ENCODE measurements at regions not wholly inside any gene's neighbourhood (a gene's known extent, or its start where the extent isn't known, plus 50 kb on each side); places are given as distances from the start of the nearest gene placed in this dataset.
"Not testable (repeated sequence)": the region's sequence is repeated elsewhere in the genome, so short reads cannot be mapped to it uniquely, and the experiment has no call there.

- Histone ChIP-seq H3K4me3 (ENCODE audit: low read depth, low read length) (no peak overlapping the region), H3K4me1 (ENCODE audit: control insufficient read depth, insufficient read depth, low read length, unreplicated experiment) (peaks cover 11% of the 10 kb centered on the region), H3K27ac (ENCODE audit: low read depth, low read length) (no peak overlapping the region), H3K79me2 (ENCODE audit: control insufficient read depth, insufficient read depth, low read length, unreplicated experiment) (no peaks in the 10 kb centered on the region), H3K27me3 (ENCODE audit: insufficient read depth, low read length) (peaks cover 40% of the 10 kb centered on the region), H2AFZ (ENCODE audit: low read length, unreplicated experiment) (no peak overlapping the region), H3K36me3 (ENCODE audit: insufficient read depth, low read length) (no peaks in the 10 kb centered on the region)
These were observed 99.5 kb upstream of the SIRPG start for GRCh38 chr20:1757072-1757471.

DNA sequence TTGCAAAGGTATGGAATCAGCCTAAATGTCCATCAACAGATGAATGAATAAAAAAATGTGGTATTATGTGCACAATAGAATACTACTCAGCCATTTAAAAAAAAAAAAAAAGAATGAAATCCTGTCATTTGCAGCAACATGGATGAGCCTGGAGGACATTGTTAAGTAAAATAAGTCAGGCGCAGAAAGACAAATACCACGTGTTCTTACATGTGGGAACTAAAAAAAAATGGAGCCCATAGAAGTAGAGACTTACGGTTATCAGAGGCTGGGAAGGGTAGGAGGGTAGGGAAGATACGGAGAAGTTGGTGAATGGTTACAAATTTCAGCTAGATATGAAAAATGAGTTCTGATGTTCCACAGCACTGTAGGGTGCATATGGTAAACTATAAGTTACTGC is 97.2 kb upstream of the SIRPG start:
- no peaks in the 10 kb centered on the region for H3K4me1 ChIP-seq (ENCODE audit: control insufficient read depth, insufficient read depth, low read length, unreplicated experiment)
- H2AFZ ChIP-seq (ENCODE audit: low read length, unreplicated experiment), result no peak overlapping the region
- no peaks in the 10 kb centered on the region for H3K79me2 ChIP-seq (ENCODE audit: control insufficient read depth, insufficient read depth, low read length, unreplicated experiment)
- no peaks in the 10 kb centered on the region for H3K36me3 ChIP-seq (ENCODE audit: insufficient read depth, low read length)
- no peak overlapping the region for H3K4me3 ChIP-seq (ENCODE audit: low read depth, low read length)
- peaks cover 60% of the 10 kb centered on the region for H3K27me3 ChIP-seq (ENCODE audit: insufficient read depth, low read length)
- no peak overlapping the region for H3K27ac ChIP-seq (ENCODE audit: low read depth, low read length)

DNA sequence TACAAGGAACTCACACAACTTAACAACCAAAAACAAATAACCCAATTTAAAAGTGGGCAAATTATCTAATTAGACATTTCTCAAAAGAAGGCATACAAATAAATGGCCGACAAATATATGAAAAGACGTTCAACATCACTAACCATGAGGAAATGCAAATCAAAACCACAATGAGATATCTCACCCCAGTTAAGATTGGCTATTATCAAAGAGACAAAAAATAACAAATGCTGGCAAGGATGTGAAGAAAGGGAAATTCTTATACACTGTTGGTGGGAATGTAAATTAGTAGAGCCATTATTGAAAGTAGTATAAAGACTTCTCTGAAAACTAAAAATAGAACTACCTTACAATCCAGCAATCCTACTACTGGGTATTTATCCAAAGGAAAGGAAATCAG is 96.7 kb upstream of the SIRPG start:
- no peak overlapping the region for H3K27ac ChIP-seq (ENCODE audit: low read depth, low read length)
- no peaks in the 10 kb centered on the region for H3K36me3 ChIP-seq (ENCODE audit: insufficient read depth, low read length)
- H3K79me2 ChIP-seq (ENCODE audit: control insufficient read depth, insufficient read depth, low read length, unreplicated experiment), result no peaks in the 10 kb centered on the region

GRCh38 chr20:1752045-1752444 is 94.5 kb upstream of the SIRPG start:
- Histone ChIP-seq H2AFZ (ENCODE audit: low read length, unreplicated experiment) (no peak overlapping the region), H3K27ac (ENCODE audit: low read depth, low read length) (no peak overlapping the region), H3K4me3 (ENCODE audit: low read depth, low read length) (no peak overlapping the region), H3K36me3 (ENCODE audit: insufficient read depth, low read length) (no peaks in the 10 kb centered on the region), H3K4me1 (ENCODE audit: control insufficient read depth, insufficient read depth, low read length, unreplicated experiment) (no peaks in the 10 kb centered on the region), H3K27me3 (ENCODE audit: insufficient read depth, low read length) (peaks cover 86% of the 10 kb centered on the region), H3K79me2 (ENCODE audit: control insufficient read depth, insufficient read depth, low read length, unreplicated experiment) (no peaks in the 10 kb centered on the region)

More for the DNA sequence above, 96.7 kb upstream of the SIRPG start:
- H3K4me3 ChIP-seq (ENCODE audit: low read depth, low read length), result no peak overlapping the region
- H3K27me3 ChIP-seq (ENCODE audit: insufficient read depth, low read length), result peaks cover 64% of the 10 kb centered on the region
- H3K4me1 ChIP-seq (ENCODE audit: control insufficient read depth, insufficient read depth, low read length, unreplicated experiment), result no peaks in the 10 kb centered on the region
- no peak overlapping the region for H2AFZ ChIP-seq (ENCODE audit: low read length, unreplicated experiment)

- Histone ChIP-seq H3K4me1 (ENCODE audit: control insufficient read depth, insufficient read depth, low read length, unreplicated experiment) (no peaks in the 10 kb centered on the region), H3K79me2 (ENCODE audit: control insufficient read depth, insufficient read depth, low read length, unreplicated experiment) (no peaks in the 10 kb centered on the region), H3K36me3 (ENCODE audit: insufficient read depth, low read length) (no peaks in the 10 kb centered on the region), H3K27ac (ENCODE audit: low read depth, low read length) (no peak overlapping the region), H3K4me3 (ENCODE audit: low read depth, low read length) (no peak overlapping the region), H2AFZ (ENCODE audit: low read length, unreplicated experiment) (no peak overlapping the region), H3K27me3 (ENCODE audit: insufficient read depth, low read length) (peaks cover 70% of the 10 kb centered on the region)
These were observed 91.2 kb upstream of the SIRPG start for GRCh38 chr20:1748777-1749176.

DNA sequence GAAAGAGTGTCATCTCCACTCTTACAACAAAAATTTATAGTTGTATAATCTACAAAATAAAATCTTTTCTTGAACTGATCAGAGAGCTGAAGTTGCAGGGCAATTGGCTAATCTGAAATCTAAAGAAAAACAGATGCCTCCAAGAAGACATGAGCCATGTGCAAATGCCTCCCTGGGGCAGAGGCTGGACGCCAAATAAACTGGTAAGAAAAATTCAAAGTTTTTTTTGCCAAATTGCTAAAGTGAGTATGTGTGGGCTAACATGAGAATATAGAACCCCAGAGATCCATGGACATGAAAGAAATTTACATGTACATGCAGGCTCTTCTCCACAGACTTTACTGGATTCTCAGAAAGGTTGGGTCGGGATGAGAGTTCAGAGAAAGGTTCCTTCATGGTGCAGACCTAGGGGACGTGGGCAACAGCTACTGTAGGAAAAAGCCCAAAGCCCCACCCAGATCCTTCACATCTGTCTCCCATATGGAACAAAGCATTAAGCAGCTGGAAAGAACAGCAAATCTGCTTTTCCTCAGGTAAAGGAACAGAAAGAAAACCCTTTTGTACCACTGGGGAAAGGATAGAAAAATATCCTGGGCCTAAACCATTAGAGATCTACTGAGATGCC is 90.5 kb upstream of the SIRPG start:
- no peaks in the 10 kb centered on the region for H3K4me1 ChIP-seq (ENCODE audit: control insufficient read depth, insufficient read depth, low read length, unreplicated experiment)
- H3K4me3 ChIP-seq (ENCODE audit: low read depth, low read length), result no peak overlapping the region
- H2AFZ ChIP-seq (ENCODE audit: low read length, unreplicated experiment), result no peak overlapping the region
- H3K27me3 ChIP-seq (ENCODE audit: insufficient read depth, low read length), result peaks cover 64% of the 10 kb centered on the region
- H3K79me2 ChIP-seq (ENCODE audit: control insufficient read depth, insufficient read depth, low read length, unreplicated experiment), result no peaks in the 10 kb centered on the region
- H3K36me3 ChIP-seq (ENCODE audit: insufficient read depth, low read length), result no peaks in the 10 kb centered on the region
- no peak overlapping the region for H3K27ac ChIP-seq (ENCODE audit: low read depth, low read length)

DNA sequence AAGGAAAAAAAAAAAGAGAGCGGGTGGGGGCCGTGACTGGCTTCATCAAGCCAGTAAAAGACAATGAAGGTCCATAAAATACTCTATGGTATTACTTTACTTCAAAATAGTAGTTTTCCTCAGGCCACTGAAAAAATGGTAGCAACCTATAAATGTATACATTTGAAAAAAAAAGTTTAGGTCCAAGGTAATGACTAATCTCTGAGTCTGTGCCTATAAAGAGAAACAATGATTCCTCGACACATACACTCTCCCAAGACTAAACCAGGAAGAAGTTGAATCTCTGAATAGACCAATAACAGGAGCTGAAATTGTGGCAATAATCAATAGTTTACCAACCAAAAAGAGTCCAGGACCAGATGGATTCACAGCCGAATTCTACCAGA is 84.5 kb upstream of the SIRPG start:
- H2AFZ ChIP-seq (ENCODE audit: low read length, unreplicated experiment); H3K27ac ChIP-seq (ENCODE audit: low read depth, low read length); H3K4me1 ChIP-seq (ENCODE audit: control insufficient read depth, insufficient read depth, low read length, unreplicated experiment); H3K79me2 ChIP-seq (ENCODE audit: control insufficient read depth, insufficient read depth, low read length, unreplicated experiment); H3K4me3 ChIP-seq (ENCODE audit: low read depth, low read length); H3K36me3 ChIP-seq (ENCODE audit: insufficient read depth, low read length): not testable (repeated sequence)
- peaks cover 49% of the 10 kb centered on the region for H3K27me3 ChIP-seq (ENCODE audit: insufficient read depth, low read length)

GRCh38 chr20:1741309-1742048 is 83.9 kb upstream of the SIRPG start:
- Histone ChIP-seq H3K4me1 (ENCODE audit: control insufficient read depth, insufficient read depth, low read length, unreplicated experiment) (no peaks in the 10 kb centered on the region), H3K36me3 (ENCODE audit: insufficient read depth, low read length) (no peaks in the 10 kb centered on the region), H3K27ac (ENCODE audit: low read depth, low read length) (no peak overlapping the region), H2AFZ (ENCODE audit: low read length, unreplicated experiment) (no peak overlapping the region), H3K27me3 (ENCODE audit: insufficient read depth, low read length) (peaks cover 53% of the 10 kb centered on the region), H3K79me2 (ENCODE audit: control insufficient read depth, insufficient read depth, low read length, unreplicated experiment) (no peaks in the 10 kb centered on the region), H3K4me3 (ENCODE audit: low read depth, low read length) (no peak overlapping the region)

GRCh38 chr20:1737134-1737533 is 79.6 kb upstream of the SIRPG start:
- Histone ChIP-seq H3K4me3 (ENCODE audit: low read depth, low read length) (no peak overlapping the region), H3K4me1 (ENCODE audit: control insufficient read depth, insufficient read depth, low read length, unreplicated experiment) (no peaks in the 10 kb centered on the region), H3K79me2 (ENCODE audit: control insufficient read depth, insufficient read depth, low read length, unreplicated experiment) (no peaks in the 10 kb centered on the region), H3K27ac (ENCODE audit: low read depth, low read length) (no peak overlapping the region), H3K27me3 (ENCODE audit: insufficient read depth, low read length) (peaks cover 67% of the 10 kb centered on the region), H2AFZ (ENCODE audit: low read length, unreplicated experiment) (no peak overlapping the region), H3K36me3 (ENCODE audit: insufficient read depth, low read length) (no peaks in the 10 kb centered on the region)

DNA sequence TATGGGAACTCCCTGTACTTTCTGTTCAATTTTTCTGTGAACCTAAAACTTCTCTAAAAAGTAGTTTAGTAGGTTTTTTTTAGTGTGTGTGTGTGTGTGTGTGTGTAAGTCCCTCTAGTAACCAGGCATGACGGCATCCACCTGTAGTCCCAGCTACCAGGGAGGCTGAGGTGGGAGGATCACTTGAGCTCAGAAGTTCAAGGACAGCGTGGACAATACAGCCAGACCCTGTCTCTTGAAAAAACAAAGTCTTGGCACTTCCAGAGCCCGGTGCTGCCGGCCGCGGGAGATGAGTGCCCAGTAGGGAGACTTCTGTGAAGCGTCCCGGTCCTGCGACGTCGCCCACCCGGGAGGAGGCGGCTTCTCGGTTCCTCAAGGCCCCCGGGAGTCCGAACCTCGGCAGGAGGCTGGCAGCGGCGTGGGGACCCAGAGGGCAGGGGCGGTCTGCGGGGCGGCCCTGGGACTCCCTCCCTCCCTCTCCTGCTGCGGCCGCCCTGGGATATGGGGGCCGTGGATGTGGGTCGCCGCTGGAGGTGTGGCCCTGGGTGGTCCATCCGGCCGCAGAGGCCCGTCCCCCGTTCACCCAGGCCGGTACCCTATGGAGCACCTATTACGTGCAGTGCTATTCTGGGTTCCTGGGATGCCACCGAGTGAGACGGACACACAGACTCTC is 78.0 kb upstream of the SIRPG start:
- Histone ChIP-seq H3K4me3 (ENCODE audit: low read depth, low read length) (no peak overlapping the region), H3K27ac (ENCODE audit: low read depth, low read length) (no peak overlapping the region), H3K27me3 (ENCODE audit: insufficient read depth, low read length) (peaks cover 62% of the 10 kb centered on the region), H3K36me3 (ENCODE audit: insufficient read depth, low read length) (no peaks in the 10 kb centered on the region), H3K4me1 (ENCODE audit: control insufficient read depth, insufficient read depth, low read length, unreplicated experiment) (no peaks in the 10 kb centered on the region), H3K79me2 (ENCODE audit: control insufficient read depth, insufficient read depth, low read length, unreplicated experiment) (no peaks in the 10 kb centered on the region), H2AFZ (ENCODE audit: low read length, unreplicated experiment) (no peak overlapping the region)

Measured in ACC112 (cell line).